ENCODE measurements at regions not wholly inside any gene's neighbourhood (a gene's known extent, or its start where the extent isn't known, plus 50 kb on each side); places are given as distances from the start of the nearest gene placed in this dataset.

DNA sequence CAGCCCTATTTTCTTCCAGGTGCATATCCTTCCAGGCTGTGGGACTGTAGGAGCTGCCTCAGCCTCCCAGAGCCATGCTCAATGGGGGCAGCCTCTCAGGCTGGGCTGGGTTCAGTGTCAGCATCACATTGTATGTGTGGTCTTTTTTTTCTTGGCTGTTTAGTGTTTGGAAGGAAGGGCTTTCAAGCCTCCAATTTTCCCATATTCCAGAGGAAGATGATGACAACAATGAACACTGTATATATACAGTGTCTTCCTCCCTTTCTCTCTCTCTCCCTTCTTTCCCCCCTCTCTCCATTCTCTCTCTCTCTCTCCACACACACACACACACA is 326.4 kb downstream of the DYSF start:
- no peak for DNase-seq (ENCODE audit: low read depth in 2 of 2)

DNA sequence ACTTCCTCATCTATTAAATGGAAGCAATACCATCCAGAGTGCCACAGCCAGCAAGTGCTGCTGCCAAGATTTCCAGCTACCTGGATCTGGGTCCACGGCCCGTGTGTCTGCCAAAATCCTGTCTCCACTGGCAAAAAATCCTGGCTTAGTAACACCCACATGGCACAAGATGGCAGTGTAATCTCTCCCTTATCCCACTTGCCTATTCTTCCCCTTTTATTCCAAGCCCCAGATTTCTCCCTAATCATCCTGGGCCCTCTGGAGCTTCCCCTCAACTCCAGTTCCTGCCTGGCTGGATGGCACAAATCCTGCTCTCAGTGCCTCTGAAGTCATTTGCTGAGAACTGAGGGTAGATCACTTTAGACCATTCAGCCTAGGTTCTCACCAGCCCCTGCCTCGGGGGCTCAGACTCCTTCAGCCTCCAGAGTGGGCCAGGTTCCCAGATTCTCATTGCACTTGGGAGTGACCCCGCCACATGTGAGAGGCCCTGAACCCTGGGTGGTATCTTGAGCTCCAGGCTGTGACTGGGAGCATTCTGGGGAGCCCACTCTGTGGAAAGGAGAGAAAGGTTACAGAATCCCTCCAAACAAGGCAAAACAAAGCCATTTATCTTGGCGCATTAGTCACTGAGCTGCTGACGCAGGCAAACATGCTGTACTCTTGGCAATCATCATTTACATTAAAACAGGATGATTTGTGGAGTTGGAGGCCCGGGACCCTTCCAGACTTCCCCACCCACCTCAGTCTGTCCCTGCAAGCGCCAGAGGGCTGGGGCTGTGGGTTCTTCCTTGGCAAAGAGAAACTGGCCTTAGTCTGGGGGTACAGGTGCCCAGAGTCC is 325.8 kb downstream of the DYSF start:
- no peak for DNase-seq (ENCODE audit: low read depth in 2 of 2)

DNA sequence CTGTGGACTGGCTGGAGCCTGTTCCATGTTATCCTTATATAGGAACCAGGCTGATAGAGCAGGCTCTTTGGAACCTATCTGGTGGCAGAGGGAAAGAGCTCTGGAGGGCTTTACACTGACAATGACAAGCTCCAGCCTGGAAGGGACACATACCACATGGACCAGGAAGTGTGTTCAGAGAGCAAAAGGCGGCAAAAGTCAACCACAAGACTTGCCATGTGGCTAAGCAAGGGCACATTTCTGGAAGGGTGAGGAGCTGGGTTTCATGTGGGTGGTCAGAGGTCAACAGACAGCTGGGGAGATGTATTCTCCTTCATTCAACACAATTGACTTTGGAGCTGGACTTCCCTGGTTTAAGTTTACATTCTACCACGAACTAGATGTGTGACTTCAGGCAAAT is 325.2 kb downstream of the DYSF start:
- peak in 1 of 2 donors; percentile 5 for DNase-seq (ENCODE audit: low read depth in 2 of 2)

DNA sequence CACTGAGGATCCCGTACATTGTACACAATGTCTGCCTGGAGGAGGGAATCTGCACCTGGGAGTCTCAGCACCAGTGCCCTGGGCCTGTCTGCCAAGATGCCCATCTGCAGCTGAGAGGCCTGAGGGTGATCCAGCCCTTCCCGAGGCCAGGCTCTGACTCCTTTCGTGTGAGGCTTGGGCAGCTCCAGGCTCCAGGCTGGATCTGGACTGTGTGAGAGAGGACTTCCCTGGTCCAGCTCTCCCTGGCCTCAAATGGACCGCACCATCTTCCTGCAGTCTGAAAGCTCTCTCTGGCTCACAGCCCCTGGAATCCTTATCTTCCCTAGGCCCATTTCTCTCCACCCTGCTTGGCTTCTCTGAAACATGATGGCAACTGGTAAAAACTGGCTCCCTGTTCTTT is 324.6 kb downstream of the DYSF start:
- DNase-seq (ENCODE audit: low read depth in 2 of 2), result no peak

DNA sequence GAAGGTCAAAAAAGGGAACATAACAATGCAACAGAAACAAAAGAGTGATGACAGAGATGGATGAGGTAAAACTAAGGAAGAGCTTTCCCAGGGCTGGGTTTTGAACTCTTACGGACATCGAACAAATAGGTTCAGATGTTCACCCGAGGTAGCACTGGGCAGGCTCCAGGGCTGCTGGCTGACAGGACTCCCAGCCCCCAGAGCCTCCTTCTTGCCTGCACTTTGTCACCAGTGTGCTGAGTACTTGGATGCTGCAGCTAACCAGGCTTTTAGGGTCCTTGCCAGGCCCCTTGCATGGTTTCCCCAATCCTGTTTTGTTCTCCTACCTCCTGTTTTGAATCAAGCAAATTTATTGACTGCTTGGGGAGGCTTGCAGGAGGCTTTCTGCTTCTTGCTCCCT is 322.9 kb downstream of the DYSF start:
- DNase-seq (ENCODE audit: low read depth in 2 of 2), result no peak

DNA sequence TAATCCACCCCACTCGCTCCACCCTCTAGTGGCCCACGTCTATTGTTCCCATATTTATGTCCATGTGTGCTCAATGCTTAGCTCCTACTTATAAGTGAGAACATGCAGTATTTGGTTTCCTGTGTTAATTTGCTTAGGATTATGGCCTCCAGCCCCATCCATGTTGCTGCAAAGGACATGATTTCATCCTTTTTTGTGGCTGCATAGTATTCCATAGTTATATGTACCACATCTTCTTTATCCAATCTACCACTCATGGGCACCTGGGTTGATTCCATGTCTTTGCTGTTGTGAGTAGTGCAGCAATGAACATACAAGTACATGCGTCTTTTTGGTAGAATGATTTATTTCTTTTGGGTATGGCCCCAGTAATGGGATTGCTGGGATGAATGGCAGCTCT is 319.9 kb downstream of the DYSF start:
- no peak for DNase-seq (ENCODE audit: low read depth in 2 of 2)

DNA sequence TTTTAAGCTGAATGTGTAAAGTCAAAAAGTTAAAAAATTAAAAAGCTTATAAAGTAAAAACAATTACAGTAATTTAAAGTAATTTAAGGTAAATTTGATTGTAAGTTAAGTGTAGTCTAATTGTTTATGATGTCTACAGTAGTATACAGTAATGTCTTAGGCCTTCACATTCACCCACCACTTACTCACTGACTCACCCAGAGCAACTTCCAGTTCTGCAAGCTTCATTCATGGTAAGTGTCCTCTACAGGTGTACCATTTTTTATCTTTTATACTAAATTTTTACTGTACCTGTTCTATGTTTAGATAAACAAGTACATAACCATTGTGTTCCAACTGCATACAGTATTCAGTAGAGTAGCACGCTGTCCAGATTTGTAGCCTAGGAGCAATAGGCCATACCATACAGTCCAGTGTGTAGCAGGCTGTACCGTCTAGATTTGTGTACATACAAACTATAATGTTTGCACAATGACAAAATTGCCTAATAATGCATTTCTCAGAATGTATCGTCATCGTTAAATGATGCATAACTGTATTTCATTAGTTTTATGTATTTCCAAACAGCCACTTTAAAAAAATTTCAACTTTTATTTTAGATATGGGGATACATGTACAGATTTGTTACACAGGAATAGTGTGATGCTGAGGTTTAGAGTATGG is 319.3 kb downstream of the DYSF start:
- DNase-seq (ENCODE audit: low read depth in 2 of 2), result no peak

DNA sequence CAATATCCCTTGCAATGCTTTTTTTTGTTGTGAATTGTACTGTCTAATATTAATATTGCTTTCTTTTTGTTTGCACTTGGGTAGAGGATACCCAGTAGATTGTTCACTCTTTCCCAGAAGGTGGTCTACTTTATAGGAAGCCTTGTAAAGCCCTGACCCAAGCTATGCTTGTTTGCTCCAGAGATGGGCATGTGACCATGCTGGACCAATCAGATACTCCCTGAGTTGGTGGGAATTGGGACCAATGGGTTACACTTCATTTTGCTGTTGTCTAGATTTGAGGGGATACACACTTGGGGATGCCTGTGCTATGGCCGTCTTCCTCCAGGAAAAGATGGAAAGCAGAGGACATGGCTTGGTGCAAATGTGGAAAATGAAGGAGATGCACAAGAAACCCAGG is 314.3 kb downstream of the DYSF start:
- DNase-seq (ENCODE audit: low read depth in 2 of 2), result no peak

DNA sequence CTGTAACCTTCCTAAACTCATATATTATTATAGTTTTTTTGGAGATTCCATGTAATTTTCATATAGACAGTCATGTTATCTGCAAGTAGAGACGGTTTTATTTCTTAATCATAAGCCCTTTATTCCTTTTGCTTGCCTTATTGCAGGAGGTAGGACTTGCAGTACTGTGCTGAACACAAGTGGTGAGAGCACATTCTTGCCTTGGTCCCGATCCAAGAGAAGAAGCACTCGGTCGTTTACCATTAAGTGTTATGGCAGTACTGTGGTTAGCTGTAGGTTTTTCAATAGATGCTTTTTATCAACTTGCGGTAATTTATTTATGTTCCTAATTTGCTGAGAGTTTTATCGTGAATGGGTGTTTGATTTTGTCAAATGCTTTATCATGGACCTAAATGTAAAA is 305.7 kb downstream of the DYSF start:
- no peak for DNase-seq (ENCODE audit: low read depth in 2 of 2)

DNA sequence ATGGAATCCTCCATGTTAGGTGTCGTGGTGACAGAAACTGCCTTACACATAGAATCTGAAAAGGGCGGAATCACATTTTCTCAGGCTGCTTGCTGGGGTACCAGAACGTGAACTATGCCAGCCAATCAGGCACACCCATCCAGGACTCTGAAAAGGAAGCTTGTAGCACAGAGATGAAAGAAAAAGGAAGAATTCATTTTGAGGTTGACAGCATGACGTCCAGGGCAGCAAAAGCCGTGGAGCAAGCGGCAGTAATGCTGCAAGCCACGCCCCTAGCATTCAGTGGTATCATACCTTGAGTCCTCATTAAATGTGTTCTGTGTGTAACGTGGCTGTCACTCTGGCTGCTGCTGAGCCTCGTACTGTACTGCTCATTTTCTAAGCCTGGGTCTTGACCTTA is 304.0 kb downstream of the DYSF start:
- no peak for DNase-seq (ENCODE audit: low read depth in 2 of 2)

DNA sequence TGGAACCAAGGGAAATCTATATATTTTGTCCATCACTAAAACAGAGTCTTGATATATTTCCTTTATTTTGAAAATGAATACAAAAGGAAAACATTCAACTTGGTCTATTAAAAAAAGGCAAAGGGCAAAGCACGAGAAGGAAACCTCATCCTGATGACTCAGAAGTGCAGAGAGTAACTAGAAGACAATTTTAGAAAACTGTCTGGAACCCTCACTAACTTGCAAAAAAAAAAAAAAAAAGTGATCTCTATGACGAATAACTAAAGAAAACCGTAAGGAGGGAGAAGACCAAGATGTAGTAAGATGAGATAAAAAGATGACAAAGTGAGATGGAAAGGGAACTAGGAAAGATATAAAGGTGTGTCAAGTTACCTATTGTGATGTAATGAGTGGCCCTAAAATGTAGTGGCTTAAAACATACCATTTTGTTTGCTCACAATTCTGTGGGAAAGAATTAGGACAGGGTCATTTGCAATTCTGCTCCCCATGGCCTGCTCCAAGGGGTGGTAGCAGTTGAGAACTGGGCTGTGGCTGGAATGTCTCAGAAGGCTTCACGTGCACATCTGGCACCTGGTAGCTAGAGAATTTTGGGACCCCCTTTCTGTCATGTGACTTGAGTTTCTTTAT is 303.0 kb downstream of the DYSF start:
- DNase-seq (ENCODE audit: low read depth in 2 of 2), result peak in 1 of 2 donors; percentile 19

DNA sequence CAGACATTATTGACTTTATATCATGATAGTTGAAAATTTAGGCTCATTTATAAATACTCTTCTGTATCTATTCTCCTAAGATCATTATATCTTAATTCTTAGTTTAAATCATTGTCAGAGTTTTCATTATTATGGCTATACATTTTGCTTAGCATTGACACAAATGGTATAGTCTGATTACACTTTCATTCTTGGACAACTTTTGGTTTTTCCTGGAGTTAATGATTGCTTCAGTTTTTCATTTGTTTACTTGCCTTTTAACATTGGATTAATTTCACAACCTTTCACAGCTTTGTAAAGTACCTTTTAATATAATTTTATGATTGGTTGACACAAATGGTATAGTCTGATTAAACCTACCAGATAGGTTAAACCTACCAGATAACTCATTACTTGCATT is 298.2 kb downstream of the DYSF start:
- no peak for DNase-seq (ENCODE audit: low read depth in 2 of 2)

DNA sequence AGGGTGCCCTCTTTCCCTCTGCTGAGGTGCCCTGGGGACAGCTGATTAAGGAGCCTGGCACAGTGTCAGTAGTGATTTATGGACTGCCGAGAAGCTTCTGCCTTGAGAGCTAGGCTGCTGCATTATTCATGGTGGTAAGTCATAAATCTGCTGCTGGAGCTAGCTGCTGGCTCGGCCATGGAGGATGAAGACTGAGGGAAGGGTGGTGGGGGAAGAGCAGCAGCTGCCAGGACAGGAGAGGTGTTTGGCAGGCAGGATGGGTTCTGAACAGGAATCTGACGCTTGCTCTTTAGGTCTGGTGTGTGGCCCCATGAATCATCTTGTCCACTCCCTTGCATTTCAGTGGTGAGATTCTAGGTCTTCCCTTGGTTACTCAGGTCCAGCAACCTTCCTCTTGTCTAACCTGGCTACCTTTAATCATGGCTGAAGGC is 296.3 kb downstream of the DYSF start:
- DNase-seq (ENCODE audit: low read depth in 2 of 2), result peak; percentile 33 to 84

DNA sequence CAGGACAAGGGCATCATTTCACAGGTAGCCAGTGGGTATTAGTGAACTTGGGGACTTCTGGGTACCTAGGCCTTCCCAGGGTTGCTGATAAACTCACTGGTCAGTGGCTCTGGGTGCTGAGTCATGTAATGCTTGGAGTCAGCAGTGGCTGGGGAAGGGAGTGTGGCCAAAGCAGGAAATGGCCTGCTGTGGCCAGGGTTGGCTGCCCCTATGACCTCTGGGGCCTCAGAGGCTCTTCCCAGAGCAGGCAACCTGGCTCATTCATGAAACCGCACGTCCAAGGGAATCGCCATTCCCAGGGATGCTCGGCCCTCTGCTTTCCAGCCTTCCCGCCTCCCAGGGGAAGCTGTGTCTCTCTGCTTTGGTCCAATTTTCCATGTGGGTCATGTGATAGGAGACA is 294.9 kb downstream of the DYSF start:
- DNase-seq (ENCODE audit: low read depth in 2 of 2), result peak in 1 of 2 donors; percentile 49

DNA sequence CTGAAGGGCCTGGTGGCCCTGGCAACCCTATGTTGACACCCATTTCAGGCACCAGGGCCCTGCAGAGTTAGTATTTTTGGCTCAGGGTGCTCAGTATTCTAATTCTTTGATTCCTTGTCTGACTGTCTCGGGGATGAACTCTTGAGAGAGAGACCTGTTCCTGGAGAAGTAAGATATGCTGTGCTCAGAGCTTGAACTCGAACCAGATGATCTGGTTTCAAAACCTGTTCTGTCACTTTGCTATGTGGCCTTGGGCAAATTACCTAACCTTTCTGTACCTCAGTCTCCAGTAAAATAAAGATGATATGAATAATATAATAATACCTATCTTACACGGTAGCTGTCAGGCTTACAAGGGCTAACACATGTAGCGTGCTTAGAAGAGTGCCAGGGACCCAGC is 294.2 kb downstream of the DYSF start:
- DNase-seq (ENCODE audit: low read depth in 2 of 2), result no peak

DNA sequence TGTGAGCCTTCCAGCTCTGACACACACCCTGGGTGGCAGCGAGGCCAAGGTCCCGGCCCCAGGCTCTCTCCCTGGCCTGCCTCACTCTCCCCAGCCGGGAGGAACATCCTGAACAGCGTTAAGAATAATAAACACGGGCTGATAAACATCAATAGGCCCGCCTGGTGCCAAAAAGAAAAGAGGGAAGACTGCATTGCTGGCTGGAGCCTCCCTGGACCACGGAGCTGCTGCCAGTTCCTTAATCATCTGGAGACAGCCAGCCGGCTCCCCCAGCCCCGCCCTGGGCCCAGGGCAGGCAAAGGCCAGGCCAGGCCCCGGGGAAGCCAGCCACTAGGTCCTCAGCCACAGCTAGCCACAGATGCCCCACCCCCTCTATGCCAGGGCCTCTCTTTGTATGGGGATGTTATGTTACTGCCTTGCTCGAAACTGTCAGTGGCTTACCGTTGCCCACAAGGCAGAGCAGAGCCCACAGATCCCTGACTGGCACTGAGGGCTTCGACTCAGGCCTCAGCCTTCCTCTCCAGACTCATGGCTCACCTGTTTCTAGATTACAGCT is 293.7 kb downstream of the DYSF start:
- peak in 1 of 2 donors; percentile 67 for DNase-seq (ENCODE audit: low read depth in 2 of 2)

DNA sequence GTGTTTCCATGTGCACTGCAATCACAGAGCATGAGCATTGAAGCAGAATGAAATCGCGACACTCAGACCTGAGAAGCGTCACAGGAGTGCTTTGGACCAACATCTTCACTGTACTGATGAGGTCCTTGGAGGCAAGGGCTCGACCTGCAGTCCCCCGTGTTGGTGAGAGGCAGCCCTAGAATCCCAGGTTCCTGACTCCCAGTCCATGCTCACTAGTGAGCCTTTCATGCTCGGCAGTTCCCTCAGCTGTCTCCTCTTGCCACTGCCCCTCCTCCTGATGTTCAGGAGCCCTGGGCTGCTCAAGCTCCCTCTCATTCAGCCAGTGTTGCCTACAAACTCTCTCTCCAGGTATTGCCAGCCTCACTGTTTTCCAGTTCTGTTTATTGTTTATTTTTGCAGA is 291.4 kb downstream of the DYSF start:
- no peak for DNase-seq (ENCODE audit: low read depth in 2 of 2)

DNA sequence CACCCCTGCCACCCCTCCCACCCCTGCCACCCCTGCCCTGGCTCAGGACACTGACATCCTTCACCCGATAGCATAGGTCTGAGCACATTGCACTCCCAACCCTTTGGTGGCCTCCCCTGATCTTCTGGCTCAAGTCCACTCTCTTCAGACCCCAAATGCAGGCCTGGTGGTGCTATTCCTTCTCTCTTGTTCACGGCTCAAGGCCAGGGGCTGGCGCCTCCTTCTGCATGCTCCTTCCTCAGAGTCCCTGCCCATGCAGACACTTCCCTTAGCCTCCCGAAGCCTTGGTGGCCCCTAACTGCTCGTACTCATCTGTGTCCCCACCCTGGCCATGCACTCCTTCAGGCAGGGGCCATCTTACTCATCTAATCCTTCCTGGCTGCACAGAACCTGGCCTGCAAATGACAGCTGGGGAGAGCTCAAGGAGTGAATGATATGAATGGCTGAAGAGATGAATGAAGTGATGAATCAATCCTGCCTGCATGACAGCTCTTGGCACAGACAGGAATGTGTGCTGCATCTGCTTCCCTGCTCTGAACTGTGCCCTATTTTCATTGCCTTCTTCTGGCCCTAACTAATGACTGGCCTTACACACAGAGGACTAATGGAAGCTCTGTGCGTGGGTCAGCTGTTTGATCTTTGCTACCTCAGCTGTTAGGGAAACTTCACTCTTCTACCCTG is 290.8 kb downstream of the DYSF start:
- DNase-seq (ENCODE audit: low read depth in 2 of 2), result peak; percentile 75 to 87

DNA sequence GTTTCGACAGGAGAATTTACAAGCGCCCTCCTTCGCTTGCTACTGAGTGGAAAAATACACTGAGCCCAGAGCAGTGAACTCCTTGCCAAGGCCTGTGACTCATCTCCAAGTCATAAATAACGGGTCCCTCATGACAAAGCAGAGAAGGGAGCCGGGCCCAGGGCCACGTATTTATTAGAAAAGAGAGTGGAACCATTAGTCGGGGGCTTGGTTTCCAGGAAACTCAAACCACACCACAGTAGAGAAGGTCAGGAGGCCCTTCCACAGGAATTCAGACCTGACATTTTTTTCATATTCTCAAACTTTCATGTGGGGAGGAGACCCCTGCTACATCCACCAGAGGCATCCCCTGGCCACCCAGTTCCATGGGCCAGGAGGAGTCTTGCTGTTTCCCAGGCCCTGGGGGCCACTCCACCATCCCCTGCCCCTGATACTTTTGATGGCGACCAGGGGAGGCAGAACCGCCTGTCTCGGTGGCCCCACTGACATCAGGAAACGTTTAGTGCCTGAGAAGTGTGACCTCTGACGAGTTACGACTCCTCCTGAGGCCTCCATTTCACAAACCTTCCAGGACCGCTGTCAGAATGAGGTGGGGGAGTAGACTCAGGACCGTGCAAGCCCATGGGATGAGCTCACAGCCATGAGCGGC is 289.7 kb downstream of the DYSF start:
- DNase-seq (ENCODE audit: low read depth in 2 of 2), result peak; percentile 60 to 97

DNA sequence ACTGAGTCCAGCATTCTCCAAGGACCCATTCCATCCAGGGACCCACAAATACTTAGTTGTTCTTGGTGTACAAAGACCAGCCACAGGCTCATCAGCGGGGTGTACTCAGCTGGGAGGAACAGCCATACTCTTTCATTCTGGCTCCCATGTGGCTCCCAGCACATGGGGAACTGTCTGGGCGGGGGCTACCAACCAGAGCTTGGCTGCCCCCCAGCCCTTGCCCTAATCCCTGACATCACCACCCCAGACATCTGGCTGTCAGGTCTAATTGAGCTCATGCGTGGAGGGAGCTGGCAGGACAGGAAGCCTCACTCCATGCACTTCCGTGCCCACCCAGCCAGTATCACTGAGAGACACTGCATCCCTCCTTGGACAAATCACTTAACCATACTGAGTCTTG is 283.6 kb downstream of the DYSF start:
- DNase-seq (ENCODE audit: low read depth in 2 of 2), result no peak

DNA sequence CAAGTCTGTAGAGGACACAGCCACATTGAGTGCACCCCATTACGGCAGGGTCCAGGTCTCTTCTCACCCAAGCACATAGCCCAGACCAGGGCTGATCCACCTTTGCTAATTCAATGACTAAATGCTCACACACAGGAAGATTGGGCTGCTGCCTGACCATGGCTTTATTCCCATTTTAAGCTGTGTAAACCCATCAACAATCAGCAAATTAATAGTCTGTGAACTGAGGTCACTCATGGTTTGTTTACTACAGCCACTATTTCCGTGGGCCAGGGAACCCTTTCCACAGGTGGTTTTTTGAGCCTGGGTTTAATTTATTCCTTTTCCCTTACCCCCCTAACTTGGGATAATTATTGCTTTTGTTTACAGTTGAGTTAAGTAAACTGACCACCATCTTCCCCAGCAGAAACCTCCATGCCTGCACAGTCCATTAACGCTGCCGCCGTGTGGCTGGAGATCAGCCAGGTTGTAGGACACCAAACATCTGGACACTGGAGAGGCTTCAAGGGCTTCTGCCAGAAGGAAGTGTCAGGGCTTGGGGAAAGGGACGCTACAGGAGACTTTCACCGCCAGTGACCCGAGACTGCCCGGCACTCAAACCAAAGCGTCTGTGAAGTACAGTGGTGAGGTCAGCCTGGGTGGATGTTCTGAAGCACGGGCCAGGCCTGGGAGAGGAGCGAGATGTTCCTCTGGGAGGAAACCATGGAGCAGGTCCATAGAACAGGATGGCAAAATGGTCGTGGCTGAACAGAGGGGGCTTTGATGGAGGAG is 282.9 kb downstream of the DYSF start:
- no peak for DNase-seq (ENCODE audit: low read depth in 2 of 2)
